ENCODE measurements at regions not wholly inside any gene's neighbourhood (a gene's known extent, or its start where the extent isn't known, plus 50 kb on each side); places are given as distances from the start of the nearest gene placed in this dataset.

- DNase-seq (ENCODE audit: low spot score), result no peak
- peaks cover 0 to 9% (median 0%) of the 10 kb centered on the region in 4 donors for H3K27me3 ChIP-seq (ENCODE audit: control insufficient read depth in 4 of 4, insufficient read depth in 4 of 4, low read length in 3 of 4)
- H3K27ac ChIP-seq (ENCODE audit: low read depth in 1 of 2, low read length in 2 of 2), result no peak overlapping the region
- H3K4me3 ChIP-seq (ENCODE audit: low read depth in 1 of 3, low read length in 3 of 3), result no peak overlapping the region
- TF ChIP-seq EGR1 (IDR thresholded peaks at IDR 0.05; ENCODE audit: low read depth in 2 of 2) (no peak), TAF1 (conservative IDR thresholded peaks at IDR 0.05) (no peak), ZBTB33 (IDR thresholded peaks at IDR 0.05) (no peak), NR2F2 (IDR thresholded peaks at IDR 0.05) (no peak), ATF3 (IDR thresholded peaks at IDR 0.05) (no peak), RXRA (IDR thresholded peaks at IDR 0.05) (no peak), SP1 (IDR thresholded peaks at IDR 0.05) (no peak), JUND (IDR thresholded peaks at IDR 0.05) (no peak)
- no peak overlapping the region for H3K9ac ChIP-seq (ENCODE audit: low read depth in 1 of 2, low read length in 2 of 2)
- H3K36me3 ChIP-seq (ENCODE audit: control insufficient read depth in 4 of 4, insufficient read depth in 3 of 4, low read depth in 1 of 4, low read length in 3 of 4), result no peaks in the 10 kb centered on the region
- H3K4me1 ChIP-seq (ENCODE audit: control insufficient read depth in 4 of 4, insufficient read depth in 4 of 4, low read length in 3 of 4), result no peaks in the 10 kb centered on the region
- peaks cover 0 to 2% (median 0%) of the 10 kb centered on the region in 4 donors for H3K9me3 ChIP-seq (ENCODE audit: control insufficient read depth in 4 of 4, low read length in 3 of 4)
- WGBS, result 28% methylated on average over 6 of the region's 6 CpGs
Observed at GRCh38 chr10:10796774-10797415, 220.8 kb upstream of the CELF2 start.

- Histone ChIP-seq H3K4me3 (ENCODE audit: low read depth in 1 of 3, low read length in 3 of 3) (no peak overlapping the region), H3K9ac (ENCODE audit: low read depth in 1 of 2, low read length in 2 of 2) (no peak overlapping the region), H3K4me1 (ENCODE audit: control insufficient read depth in 4 of 4, insufficient read depth in 4 of 4, low read length in 3 of 4) (no peaks in the 10 kb centered on the region), H3K36me3 (ENCODE audit: control insufficient read depth in 4 of 4, insufficient read depth in 3 of 4, low read depth in 1 of 4, low read length in 3 of 4) (no peaks in the 10 kb centered on the region), H3K27me3 (ENCODE audit: control insufficient read depth in 4 of 4, insufficient read depth in 4 of 4, low read length in 3 of 4) (peaks cover 0 to 8% (median 0%) of the 10 kb centered on the region in 4 donors), H3K9me3 (ENCODE audit: control insufficient read depth in 4 of 4, low read length in 3 of 4) (peaks cover 0 to 2% (median 0%) of the 10 kb centered on the region in 4 donors), H3K27ac (ENCODE audit: low read depth in 1 of 2, low read length in 2 of 2) (no peak overlapping the region)
- 49% methylated on average over 8 of the region's 8 CpGs for WGBS
- TF ChIP-seq REST (IDR thresholded peaks at IDR 0.05), result no peak
- no peak for TF ChIP-seq FOXA1 (IDR thresholded peaks at IDR 0.05)
- no peak for TF ChIP-seq YY1 (IDR thresholded peaks at IDR 0.05)
- TF ChIP-seq HNF4A (conservative IDR thresholded peaks at IDR 0.05), result no peak
- no peak for TF ChIP-seq TAF1 (conservative IDR thresholded peaks at IDR 0.05)
- no peak for TF ChIP-seq FOXA2 (IDR thresholded peaks at IDR 0.05)
- no peak for TF ChIP-seq EGR1 (IDR thresholded peaks at IDR 0.05; ENCODE audit: low read depth in 2 of 2)
- TF ChIP-seq RXRA (IDR thresholded peaks at IDR 0.05), result no peak
- no peak for DNase-seq (ENCODE audit: low spot score)
Observed at GRCh38 chr10:10797513-10797912, 220.2 kb upstream of the CELF2 start.
